Activated T-cell treated with anti-CD3 and anti-CD28 coated beads for 48 hours (primary cell): ENCODE measurements at regions not wholly inside any gene's neighbourhood (a gene's known extent, or its start where the extent isn't known, plus 50 kb on each side); places are given as distances from the start of the nearest gene placed in this dataset.
A peak's percentile ranks its signal among the peaks of the same experiment; 100 is the strongest.

Experiments used
- DNase-seq: peaks from one replicate; pipeline ENCODE4 v3.0.0-alpha.2; 2020; ENCODE audit warnings: low read depth

DNA sequence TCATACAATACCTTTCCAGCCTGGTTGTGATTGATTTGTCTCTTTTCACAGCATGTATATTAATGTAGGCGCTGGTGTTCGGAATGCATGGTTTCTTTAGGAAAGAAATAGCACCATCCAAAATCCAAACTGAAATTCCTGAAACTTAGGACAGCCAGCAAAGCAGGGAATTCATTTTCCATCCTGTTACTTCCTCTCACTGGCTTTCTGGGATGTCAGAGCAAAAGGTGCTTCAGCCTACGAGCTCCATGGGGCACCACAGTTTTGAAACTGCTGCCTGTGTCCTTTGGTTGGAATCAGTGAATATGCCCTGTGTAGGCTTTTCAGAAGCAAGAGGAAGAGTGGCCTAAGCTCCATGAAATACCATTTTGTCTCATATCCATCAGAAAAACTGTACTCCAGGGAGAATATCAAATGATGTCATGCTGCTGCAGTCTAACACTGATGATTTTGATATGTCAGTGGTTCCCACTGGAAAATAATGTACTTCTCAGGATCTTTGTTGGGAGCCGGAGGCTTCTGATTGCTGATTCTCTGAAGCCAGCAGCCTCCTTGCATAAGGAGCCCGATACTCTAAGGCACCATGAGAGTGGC lies 117.8 kb upstream of the SERP2 start:
- DNase-seq: no peak

GRCh38 chr13:44257796-44258195 lies 115.8 kb upstream of the SERP2 start:
- DNase-seq: no peak

DNA sequence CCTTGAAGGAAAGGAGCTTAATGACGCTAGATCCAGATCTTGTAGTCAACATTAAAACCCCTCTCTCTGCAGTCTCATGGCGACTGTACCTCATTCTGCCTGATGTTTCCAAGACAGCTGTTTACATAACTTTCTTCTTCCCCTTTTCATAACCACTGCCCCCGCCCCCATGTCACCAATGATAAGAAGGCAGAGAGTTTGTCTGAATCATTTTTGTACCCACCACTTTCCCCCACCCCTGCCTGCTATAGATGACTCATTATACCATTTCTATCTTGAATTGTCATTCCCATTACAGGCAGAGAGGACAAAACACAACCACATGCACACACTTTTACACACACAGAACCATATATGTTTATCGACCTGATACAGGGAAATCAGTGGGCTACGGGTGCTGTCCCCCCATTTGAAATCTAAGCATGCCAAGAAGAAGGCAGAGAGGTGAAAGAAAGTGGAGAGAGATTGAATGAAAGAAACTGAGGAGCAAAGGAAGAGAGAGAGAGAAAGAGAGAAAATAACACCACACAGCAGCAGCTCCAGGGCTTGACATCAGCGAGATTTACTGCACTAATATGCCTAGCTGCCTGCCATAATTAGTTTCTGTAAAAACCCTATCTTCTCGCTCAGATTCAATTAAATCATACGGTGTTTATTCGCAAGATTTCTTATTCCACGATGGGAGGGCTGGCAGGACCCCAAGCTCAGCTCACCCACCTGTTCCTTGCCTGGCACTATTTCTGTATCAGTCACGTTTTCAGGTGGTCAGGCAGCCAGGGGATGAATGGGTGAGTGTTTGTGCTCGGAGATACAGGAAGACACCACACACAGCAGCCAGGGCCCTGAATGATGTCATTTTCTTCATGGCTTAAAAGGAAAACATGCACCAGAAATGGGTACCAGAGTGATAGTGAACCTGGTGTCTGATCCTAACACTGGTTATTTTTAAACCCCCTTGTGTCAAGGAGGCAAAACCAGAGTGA lies 114.3 kb upstream of the SERP2 start:
- peak; percentile 66 for DNase-seq

- no peak for DNase-seq
These were observed 113.3 kb upstream of the SERP2 start for GRCh38 chr13:44260336-44260735.

DNA sequence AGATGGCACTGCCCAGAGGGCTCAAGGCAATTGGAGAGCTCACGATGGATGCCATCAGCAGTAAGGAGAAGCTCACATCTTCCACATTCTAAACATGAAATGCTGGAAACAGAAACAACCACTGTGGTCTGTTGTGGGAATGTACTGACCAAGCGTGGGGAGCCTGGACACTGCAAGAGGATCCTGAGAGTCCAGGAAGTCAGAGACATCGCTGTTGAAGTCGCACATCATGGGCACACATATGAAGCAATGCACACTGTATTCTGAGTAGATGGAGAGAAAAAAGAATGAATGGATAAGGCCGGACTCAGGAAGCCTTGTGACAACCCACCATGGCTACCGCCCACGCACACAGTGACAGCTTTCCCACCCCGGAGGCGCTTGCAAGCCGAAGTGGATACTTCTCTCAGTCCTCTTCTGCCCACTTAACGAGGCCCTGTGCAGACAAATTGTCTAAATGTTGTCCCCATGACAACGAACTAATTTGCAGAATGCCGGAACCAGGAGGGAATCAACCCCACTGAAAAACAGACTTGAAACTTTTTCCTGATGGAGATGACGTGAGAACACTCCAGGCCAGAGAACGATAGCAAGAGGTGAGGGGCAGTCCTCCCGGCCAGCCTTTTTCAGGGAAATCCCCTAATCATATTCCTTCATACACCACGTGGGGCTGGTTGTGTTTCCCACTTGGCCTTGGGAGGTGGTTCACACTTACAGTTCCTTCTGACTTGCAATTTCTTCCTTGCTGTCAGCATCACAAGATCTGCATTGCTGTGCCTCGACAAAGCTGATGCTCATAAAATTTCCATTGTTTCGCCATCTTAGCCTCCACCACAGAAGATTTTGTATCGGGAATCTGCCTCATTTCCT lies 109.6 kb upstream of the SERP2 start:
- no peak for DNase-seq

DNA sequence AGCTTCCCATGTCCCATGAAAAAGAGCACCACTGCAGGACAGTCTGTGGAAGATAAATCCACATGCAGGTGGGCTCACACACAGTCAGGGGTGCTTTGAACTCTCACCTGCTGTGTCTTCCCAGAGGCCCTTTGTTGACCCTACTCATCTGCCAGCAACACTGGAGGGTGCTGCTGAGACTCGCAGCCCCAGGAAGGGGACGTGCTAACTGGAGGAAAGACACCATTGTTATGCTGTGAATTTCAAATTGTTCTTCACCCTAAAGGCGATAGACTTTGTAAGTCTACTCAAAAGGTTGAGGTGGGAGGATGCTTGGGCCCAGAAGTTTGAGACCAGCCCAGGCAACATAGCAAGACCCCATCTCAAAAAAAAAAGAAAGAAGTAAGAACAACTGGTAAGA lies 107.3 kb upstream of the SERP2 start:
- no peak for DNase-seq

DNA sequence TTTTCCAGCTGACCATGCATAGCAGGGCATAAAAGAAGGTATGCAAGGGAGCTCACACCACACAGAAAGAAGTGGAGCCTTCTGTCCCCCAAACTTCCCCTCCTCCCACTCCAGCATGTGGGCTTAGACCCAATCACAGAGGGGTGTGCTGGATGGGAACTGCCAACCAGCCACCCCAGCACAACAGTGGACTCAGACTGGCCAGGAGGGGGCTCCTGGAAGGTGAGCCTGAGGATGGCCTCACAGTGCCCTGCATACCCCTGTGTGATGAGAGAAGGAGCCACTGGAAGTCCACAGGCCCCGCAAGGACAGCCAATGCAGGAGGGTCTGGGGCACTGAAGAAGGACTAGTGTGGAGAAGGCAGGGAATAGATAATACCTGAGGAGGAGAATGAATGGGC lies 106.9 kb upstream of the SERP2 start:
- no peak for DNase-seq

GRCh38 chr13:44267203-44267602 lies 106.4 kb upstream of the SERP2 start:
- no peak for DNase-seq

DNA sequence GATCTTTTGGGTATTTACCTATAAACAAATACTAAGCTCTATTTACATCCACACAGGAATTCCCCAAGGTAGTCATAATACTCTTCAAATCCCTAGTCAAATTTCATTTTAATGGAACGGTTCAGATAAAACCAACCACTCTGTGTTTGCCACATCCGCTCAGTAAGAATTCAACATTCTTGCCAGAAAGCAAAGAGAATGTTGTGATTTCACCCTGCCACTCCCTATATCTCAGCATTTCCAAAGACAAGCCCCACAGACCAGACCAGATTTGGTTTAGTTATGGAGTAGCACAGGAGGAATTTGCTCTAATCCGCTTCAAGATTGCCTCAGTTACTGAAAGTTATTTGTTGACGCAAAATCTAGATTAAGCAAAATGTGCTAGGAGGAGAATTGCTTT lies 105.6 kb upstream of the SERP2 start:
- DNase-seq: no peak

- DNase-seq: no peak
These were observed 104.6 kb upstream of the SERP2 start for GRCh38 chr13:44268980-44269379.

GRCh38 chr13:44270150-44270549 lies 103.5 kb upstream of the SERP2 start:
- no peak for DNase-seq

DNA sequence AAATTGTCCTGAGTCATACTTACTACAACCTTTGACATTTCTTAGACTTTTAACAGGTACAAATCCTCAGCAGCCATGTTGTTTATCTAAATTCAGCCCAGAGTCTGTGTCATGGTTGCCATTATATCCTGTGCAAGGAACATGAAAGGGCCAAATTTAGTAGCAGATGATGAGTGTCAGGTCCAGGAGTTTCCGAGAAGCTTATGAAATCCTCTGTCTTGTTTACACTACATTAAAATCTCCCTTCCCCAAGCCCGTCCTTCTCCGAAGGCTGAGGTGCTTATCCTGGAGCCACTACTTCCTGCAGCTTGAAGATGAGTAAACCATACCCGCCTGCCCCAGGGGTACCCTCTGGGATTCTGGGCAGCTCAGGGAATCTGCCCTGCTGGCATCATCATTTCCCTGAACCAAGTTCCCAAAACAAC lies 102.6 kb upstream of the SERP2 start:
- no peak for DNase-seq

DNA sequence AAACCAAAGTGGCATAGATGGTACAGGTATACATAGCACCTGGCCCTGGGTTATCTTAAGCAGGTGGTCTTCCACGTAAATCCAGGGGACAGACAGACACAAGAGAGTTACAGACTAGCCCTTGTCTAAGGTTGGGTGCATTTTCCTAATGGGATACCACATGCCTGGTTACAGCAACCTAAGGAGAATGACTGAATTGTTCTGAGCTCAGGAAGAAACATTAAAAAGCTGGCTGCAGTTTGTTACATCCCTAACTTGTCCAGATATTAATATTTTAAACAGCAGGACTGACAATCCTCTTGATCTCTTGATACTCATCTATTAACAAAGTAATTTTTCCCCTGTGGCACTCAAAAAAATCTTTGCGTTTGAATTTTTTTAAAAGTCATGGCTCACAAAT lies 102.2 kb upstream of the SERP2 start:
- DNase-seq: no peak

- no peak for DNase-seq
These were observed 101.7 kb upstream of the SERP2 start for GRCh38 chr13:44271915-44272341.

GRCh38 chr13:44272692-44273091 lies 100.9 kb upstream of the SERP2 start:
- no peak for DNase-seq

DNA sequence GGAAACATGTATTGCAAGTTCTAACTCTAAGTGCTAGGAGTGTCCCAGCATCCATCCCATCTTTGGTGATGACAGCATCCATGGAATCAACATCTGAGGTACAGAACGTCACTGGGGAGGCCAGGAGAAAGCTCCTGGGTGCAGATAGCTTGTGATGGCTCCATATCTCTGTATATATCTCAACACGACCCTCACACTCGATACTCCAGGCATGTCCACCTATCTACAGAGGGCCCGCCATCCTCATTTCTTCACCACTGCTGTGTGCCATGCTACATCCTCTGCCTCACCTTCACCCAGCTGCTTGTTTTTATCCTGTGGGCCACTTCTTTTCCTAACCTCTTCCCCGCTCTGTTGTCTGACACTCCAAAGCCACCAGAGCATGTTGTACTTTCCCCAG lies 100.4 kb upstream of the SERP2 start:
- no peak for DNase-seq

DNA sequence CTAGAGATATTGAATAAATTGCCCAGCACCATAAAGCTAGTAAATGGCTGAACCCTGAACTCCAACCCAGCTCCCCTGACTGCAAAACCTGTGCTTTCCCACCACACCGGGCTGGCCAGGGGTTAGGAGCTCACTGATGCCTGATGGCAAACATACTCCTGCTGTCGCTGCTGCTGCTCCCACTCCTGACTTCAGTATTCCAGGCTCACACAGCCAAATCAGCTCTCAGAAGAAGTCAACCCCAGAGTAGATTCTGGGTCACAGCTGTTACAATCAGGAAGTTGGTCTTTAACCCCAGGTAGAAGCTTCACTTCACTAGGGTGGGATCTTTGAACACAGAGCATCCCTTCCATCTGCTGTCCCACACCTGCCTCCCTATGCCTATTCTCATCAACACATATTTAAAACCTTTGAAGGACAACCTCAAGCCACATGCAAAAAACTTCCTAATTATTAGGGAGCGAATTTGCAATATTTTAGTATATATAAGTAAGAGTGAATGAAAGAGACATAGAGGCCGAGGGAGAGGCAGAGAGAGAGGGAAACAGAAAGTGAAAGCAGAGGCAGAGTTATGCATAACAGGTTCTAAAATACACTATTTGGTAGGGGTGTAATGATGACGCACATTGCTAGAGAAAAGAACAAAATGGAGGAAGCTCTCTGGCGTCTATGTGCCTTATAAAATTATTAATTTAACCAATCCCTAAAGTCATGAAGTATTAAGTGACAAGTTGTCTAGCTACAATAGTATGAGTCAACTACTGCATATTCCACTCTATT lies 99.4 kb upstream of the SERP2 start:
- no peak for DNase-seq

DNA sequence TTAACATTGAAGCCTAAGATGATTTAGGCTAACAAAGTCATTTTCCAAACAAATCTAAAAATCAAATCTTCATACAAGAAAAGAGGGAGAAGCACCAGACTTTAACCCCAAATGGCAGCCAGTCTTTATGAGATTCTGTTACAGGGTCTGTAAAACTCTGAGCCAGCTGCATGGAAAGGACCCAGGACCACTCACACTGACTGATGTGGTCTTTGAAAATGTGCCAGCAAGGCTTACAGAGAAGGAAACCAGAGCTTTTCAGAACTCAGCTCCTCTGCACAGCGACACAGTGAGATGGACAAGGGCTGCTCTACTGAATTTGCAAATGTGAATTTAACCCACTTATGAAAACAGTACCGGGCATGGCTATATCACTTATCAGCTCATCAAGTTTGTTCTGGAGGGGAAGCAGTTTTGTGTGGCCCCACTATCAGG lies 98.8 kb upstream of the SERP2 start:
- DNase-seq: no peak

- no peak for DNase-seq
These were observed 98.2 kb upstream of the SERP2 start for GRCh38 chr13:44275381-44275780.

DNA sequence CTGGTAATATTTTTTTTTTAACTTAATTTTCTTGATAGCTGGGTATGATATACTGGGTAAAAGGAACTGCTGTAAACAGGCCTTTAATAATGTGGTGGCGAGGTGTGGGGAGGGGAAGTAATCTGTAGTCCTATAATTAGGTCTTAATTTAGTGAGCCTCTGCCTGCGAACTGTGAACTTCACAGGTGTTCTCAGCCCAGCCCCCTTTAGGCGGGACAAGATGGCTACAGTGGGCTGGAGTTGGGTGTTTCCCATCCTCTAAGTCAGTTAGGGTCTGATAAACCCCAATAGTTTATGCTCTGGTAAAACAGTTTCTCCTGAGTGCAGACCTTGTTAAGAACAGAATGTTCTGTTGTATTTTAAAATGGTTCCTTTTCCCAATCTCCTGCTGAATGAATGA lies 97.6 kb upstream of the SERP2 start:
- DNase-seq: no peak

DNA sequence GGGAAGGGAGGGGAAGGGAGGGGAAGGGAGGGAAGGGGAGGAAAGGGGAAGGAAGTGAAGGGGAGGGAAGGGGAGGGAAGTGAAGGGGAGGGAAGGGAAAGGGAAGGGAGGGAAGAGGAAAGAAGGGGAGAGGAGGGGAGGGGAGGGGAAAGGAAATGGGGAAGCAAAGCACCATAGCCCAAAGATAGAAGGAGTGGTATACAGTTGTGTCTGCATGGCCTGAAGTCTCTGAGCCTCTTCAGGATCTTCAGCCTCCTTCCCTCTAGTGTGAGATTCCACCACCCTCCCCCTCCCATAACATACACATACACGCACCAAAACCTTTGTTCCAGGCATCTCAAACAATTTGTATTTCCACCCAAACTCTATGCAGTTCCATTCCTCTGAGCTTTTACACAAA lies 96.2 kb upstream of the SERP2 start:
- DNase-seq: no peak

DNA sequence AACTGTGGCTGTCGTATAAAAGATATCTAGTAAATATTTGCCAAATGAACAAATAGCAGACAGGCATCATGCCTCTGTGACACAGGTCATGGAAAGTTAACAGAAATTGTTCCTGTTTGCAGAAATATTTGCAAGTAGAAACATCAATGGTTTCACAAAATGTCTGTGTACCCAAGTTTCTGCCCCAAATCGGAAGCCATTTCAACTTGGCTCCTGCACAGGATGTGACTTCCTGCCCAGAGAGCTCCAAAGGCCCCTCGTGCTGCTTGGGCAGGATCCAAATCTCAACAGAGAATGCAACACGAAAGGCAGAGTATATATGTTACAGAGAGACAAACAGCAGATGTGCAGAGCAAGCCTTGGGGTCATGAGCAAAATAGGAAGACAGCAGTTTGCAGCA lies 95.5 kb upstream of the SERP2 start:
- DNase-seq: no peak
